Fibroblast of pulmonary artery (primary cell): ENCODE measurements at regions not wholly inside any gene's neighbourhood (a gene's known extent, or its start where the extent isn't known, plus 50 kb on each side); places are given as distances from the start of the nearest gene placed in this dataset.

Experiments used
- DNase-seq: peaks from one replicate; pipeline ENCODE4 v3.0.0-alpha.2; 2010; ENCODE audit warnings: low read depth
- H3K4me3 ChIP-seq: replicated peaks from 2 replicates; pipeline ENCODE4 v1.5.1; 2011; ENCODE audit warnings: low read depth, mild to moderate bottlenecking, control low read depth, low read length, moderate library complexity
- TF ChIP-seq, protein P1 (sequence below): IDR thresholded peaks from 2 replicates; pipeline ENCODE4 v1.5.1; 2011; ENCODE audit warnings: mild to moderate bottlenecking, control low read depth, low read length, inconsistent platforms; ENCODE audit errors: missing control alignments

DNA sequence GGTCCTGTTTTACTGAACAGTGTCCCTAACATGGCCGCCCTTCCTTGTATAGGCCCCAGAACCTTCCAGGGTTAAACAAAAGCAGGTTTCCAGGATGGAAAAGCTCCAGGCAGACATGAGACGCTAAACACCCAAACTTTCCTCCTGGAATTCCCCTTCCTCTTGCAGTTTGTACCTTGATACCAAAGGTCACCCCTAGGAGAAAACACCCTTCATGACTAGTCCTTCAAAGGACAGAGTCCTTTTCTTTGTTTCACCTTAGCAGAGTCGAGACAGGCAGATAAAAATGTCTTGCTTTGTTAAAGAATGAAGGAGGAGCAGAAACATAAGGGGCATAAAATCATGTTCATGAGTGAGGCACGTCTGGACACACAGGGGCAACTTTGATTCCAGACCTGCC lies 247.5 kb downstream of the BCOR start:
- TF ChIP-seq, protein P1, sequence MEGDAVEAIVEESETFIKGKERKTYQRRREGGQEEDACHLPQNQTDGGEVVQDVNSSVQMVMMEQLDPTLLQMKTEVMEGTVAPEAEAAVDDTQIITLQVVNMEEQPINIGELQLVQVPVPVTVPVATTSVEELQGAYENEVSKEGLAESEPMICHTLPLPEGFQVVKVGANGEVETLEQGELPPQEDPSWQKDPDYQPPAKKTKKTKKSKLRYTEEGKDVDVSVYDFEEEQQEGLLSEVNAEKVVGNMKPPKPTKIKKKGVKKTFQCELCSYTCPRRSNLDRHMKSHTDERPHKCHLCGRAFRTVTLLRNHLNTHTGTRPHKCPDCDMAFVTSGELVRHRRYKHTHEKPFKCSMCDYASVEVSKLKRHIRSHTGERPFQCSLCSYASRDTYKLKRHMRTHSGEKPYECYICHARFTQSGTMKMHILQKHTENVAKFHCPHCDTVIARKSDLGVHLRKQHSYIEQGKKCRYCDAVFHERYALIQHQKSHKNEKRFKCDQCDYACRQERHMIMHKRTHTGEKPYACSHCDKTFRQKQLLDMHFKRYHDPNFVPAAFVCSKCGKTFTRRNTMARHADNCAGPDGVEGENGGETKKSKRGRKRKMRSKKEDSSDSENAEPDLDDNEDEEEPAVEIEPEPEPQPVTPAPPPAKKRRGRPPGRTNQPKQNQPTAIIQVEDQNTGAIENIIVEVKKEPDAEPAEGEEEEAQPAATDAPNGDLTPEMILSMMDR, result no peak
- H3K4me3 ChIP-seq, result no peak overlapping the region
- no peak for DNase-seq

DNA sequence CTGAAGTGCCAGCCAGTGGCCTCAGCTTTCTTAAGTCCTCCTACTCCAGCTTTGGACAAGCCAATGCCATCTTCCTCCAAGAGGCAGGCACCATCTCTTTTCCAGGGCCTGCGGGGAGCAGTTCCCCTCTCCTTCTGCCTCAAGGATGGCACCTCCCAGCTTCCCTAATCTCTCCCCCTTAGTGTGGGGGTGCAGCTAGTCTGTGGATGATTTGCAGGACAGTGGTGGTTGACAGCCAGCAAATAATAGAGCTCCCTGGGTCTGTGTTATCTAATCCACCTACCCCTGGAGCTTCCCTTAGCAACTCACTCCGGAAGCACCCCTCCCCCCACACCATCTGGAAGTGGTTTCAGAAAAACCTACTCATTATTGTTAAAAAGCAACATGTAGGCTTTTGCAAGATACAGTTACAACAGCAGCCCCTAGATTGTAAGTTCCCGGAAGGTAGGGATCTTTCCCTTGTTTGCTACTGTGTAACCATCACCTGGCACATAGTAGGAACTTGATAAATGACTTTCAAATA lies 247.1 kb downstream of the BCOR start:
- peak; percentile 69 for DNase-seq
- H3K4me3 ChIP-seq, result no peak overlapping the region
- TF ChIP-seq, protein P1, result no peak

DNA sequence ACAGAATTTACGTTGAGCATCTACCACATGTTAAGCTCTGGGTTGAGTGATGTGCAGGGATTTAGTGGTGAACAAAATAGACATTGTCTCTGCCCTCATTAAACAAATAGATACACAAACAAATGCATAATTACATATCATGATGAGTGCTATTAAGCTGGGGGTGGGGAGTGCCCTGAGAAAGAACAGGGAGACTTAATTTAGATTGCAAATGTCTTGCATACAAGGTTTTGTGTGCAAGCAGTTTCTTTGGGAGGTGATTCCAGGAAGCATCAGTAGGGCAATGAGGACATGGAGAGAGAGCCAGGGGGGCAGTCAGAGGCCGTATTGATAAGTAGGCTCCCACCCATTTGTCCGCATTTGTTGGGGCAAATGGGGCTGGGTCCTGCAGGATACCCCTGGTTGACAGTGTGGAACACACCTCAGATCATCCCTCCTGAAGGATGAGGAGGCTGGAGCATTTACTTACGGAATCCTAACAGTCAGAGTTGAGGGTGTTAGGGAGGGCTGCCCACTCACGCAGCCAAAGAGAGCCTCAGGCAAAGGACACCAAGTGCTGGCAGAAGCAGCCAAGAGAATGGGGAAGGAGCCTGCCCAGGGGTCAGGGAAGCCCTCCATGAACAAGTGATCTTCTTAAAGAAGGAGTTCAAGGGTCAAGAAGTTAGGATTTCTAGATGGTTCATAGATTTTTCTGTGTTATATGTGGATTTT lies 245.9 kb downstream of the BCOR start:
- TF ChIP-seq, protein P1, result no peak
- no peak for DNase-seq
- no peak overlapping the region for H3K4me3 ChIP-seq

DNA sequence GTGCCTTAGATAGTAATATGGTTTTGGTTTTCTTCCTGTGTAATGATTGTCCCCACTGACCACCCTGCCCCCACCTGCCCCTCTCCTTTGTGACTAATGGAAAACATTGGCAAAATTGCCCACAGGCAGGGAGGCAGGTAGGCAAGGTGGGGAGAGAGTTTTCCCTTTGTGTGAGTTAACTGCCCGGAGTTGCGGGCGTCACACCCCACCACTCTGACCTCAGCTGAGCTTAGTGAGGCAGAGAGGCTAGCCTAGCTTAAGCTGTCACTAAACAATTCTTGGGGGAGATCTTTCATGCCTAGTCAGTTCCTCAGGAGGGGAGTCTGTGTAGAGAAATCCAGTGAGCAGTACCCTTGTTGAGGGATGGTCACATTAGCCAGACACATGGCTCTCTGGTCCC lies 245.3 kb downstream of the BCOR start:
- DNase-seq, result no peak
- H3K4me3 ChIP-seq, result no peak overlapping the region
- TF ChIP-seq, protein P1, result no peak

DNA sequence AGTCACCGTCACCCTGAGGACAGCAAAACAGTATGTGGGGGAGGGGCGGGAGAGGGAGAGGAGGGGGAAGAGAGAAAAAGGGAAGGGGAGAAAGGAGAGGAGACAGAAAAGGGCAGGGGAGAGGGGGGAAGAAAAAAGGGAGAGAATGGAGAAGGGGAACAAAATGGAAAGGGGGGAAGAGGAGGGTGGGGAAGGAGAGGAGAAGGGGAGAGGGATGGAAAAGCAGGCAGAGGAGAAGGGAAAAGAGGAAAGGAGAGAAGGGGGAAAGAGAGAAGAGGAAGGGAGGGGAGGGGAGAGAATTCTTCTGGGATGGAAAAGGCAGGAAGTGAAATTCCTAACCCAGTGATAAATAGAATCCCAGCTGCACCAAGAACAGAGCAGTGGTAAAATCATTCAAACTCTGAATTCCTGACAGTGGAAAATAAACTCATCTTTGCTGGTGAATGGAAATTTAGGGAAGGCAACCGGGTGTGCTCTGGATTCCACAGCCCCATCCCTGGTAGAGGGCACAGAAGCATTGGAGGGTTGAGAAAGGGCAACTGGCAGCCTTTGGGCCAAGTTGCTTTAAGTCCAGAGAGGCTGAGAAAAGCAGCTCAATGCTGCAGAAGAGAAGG lies 244.2 kb downstream of the BCOR start:
- DNase-seq, result no peak
- TF ChIP-seq, protein P1, result no peak
- no peak overlapping the region for H3K4me3 ChIP-seq

DNA sequence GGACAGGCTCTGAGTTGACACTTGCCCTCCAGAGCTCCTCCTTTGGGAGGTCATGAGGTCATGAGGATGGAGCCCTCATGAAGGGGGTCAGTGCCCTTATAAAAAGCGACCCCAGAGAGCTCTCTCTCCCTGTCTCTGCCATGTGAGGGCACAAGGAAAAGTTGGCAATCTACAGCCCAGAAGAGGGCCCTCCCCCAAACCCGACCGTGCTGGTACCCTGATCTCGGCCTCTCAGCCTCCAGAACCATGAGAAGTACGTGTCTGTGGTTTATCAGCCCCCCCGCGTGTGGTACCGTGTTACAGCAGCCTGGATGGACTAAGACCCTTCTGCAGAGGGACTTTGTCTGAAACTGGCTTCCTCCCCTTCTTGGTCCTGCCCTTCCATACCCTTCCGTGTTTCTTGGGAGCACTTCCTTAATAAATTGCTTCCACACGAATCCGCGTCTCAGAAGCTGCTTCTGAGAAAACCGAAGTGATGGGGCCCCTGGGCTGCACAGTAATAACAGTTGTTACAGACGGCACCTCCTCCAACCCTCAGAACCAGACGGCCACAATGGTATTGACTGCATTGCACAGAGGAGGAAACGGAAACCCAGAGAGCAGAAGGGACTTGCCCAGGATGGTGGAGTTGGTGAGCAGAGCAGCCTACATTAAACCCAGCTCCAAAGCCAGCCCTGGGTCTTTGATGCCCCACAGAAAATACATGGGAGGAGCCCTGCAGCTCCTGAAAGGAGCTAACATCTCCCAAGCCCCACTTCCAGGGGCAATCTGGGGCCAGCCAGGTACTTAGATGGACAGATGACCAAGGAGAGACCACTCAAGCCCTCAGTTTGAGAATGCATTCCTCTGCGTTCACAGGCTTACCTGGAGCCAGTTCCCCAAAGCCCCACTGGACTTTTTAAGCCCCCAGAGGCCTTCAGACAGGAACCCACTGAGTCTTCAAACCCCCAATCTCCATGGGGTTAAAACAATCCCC lies 242.7 kb downstream of the BCOR start:
- TF ChIP-seq, protein P1, result no peak
- H3K4me3 ChIP-seq, result no peak overlapping the region
- no peak for DNase-seq
